Glutamatergic neuron (in vitro differentiated cells): ENCODE measurements at regions not wholly inside any gene's neighbourhood (a gene's known extent, or its start where the extent isn't known, plus 50 kb on each side); places are given as distances from the start of the nearest gene placed in this dataset.
"Not testable (repeated sequence)": the region's sequence is repeated elsewhere in the genome, so short reads cannot be mapped to it uniquely, and the experiment has no call there.

Experiments
- DNase-seq: peaks from one replicate; pipeline ENCODE4 v3.0.0; 2022
- H3K27ac Mint-ChIP-seq: one replicate; pipeline ENCODE4 v1.8.0; 2020; ENCODE audit warnings: mild to moderate bottlenecking, mixed read lengths, inconsistent platforms; ENCODE audit not compliant: unreplicated experiment
- H3K27me3 Mint-ChIP-seq: one replicate; pipeline ENCODE4 v1.8.0; 2020; ENCODE audit warnings: mild to moderate bottlenecking, moderate library complexity, mixed read lengths, inconsistent platforms; ENCODE audit not compliant: unreplicated experiment
- H3K36me3 Mint-ChIP-seq: one replicate; pipeline ENCODE4 v1.8.0; 2020; ENCODE audit warnings: mild to moderate bottlenecking, mixed read lengths, inconsistent platforms; ENCODE audit not compliant: unreplicated experiment
- H3K4me1 Mint-ChIP-seq: one replicate; pipeline ENCODE4 v1.8.0; 2020; ENCODE audit warnings: mild to moderate bottlenecking, low read depth, mixed read lengths, inconsistent platforms; ENCODE audit not compliant: unreplicated experiment
- H3K4me3 Mint-ChIP-seq: one replicate; pipeline ENCODE4 v1.8.0; 2020; ENCODE audit warnings: mild to moderate bottlenecking, mixed read lengths, inconsistent platforms; ENCODE audit not compliant: unreplicated experiment
- H3K9me3 Mint-ChIP-seq: one replicate; pipeline ENCODE4 v1.8.0; 2020; ENCODE audit warnings: mild to moderate bottlenecking, moderate library complexity, mixed read lengths, inconsistent platforms; ENCODE audit not compliant: unreplicated experiment
- CTCF ChIP-seq: fragments of 200-600 bp; sonication (generic); IDR thresholded peaks from one replicate; pipeline ENCODE4 v1.5.0; 2021; ENCODE audit not compliant: partially characterized antibody, unreplicated experiment

GRCh38 chr6:84953111-84953755, 188.8 kb upstream of the TBX18 start:
- no peaks in the 10 kb centered on the region for H3K9me3 Mint-ChIP-seq
- H3K36me3 Mint-ChIP-seq: no peaks in the 10 kb centered on the region
- TF ChIP-seq CTCF: no peak
- no peak for DNase-seq
- H3K27me3 Mint-ChIP-seq: peaks cover 3% of the 10 kb centered on the region
- no peaks in the 10 kb centered on the region for H3K4me1 Mint-ChIP-seq
- H3K27ac Mint-ChIP-seq: no peak overlapping the region
- no peak overlapping the region for H3K4me3 Mint-ChIP-seq

- not testable (repeated sequence) for H3K27ac Mint-ChIP-seq, H3K36me3 Mint-ChIP-seq, DNase-seq
These were observed 180.5 kb upstream of the TBX18 start for GRCh38 chr6:84944926-84945325.

GRCh38 chr6:84943905-84944304, 179.5 kb upstream of the TBX18 start:
- no peak for TF ChIP-seq CTCF
- no peaks in the 10 kb centered on the region for H3K9me3 Mint-ChIP-seq
- no peak for DNase-seq
- H3K4me3 Mint-ChIP-seq: no peak overlapping the region
- H3K27me3 Mint-ChIP-seq: no peaks in the 10 kb centered on the region
- H3K36me3 Mint-ChIP-seq: no peaks in the 10 kb centered on the region
- peaks cover 2% of the 10 kb centered on the region for H3K4me1 Mint-ChIP-seq
- H3K27ac Mint-ChIP-seq: no peak overlapping the region

More at GRCh38 chr6:84944926-84945325, 180.5 kb upstream of the TBX18 start:
- H3K4me1 Mint-ChIP-seq, H3K27me3 Mint-ChIP-seq, H3K4me3 Mint-ChIP-seq, H3K9me3 Mint-ChIP-seq: not testable (repeated sequence)

GRCh38 chr6:84941609-84942008, 177.2 kb upstream of the TBX18 start:
- H3K9me3 Mint-ChIP-seq, H3K27ac Mint-ChIP-seq, DNase-seq, H3K36me3 Mint-ChIP-seq, H3K27me3 Mint-ChIP-seq, H3K4me1 Mint-ChIP-seq, H3K4me3 Mint-ChIP-seq: not testable (repeated sequence)

GRCh38 chr6:84929212-84929611, 164.8 kb upstream of the TBX18 start:
- H3K27me3 Mint-ChIP-seq: no peaks in the 10 kb centered on the region
- no peaks in the 10 kb centered on the region for H3K9me3 Mint-ChIP-seq
- no peak overlapping the region for H3K4me3 Mint-ChIP-seq
- no peaks in the 10 kb centered on the region for H3K4me1 Mint-ChIP-seq
- no peak for TF ChIP-seq CTCF
- H3K36me3 Mint-ChIP-seq: no peaks in the 10 kb centered on the region
- H3K27ac Mint-ChIP-seq: no peak overlapping the region
- DNase-seq: no peak

GRCh38 chr6:84927551-84927950, 163.2 kb upstream of the TBX18 start:
- H3K27me3 Mint-ChIP-seq: no peaks in the 10 kb centered on the region
- no peak overlapping the region for H3K4me3 Mint-ChIP-seq

More at GRCh38 chr6:84927551-84927950, 163.2 kb upstream of the TBX18 start:
- Mint-ChIP-seq H3K27ac (no peak overlapping the region), H3K4me1 (no peaks in the 10 kb centered on the region), H3K36me3 (no peaks in the 10 kb centered on the region), H3K9me3 (no peaks in the 10 kb centered on the region)
- DNase-seq: no peak
- TF ChIP-seq CTCF: no peak
